ENCODE measurements at regions not wholly inside any gene's neighbourhood (a gene's known extent, or its start where the extent isn't known, plus 50 kb on each side); places are given as distances from the start of the nearest gene placed in this dataset.

GRCh38 chr3:177571271-177571943 is 374.1 kb upstream of the TBL1XR1 start:
- Histone ChIP-seq H4K20me1 (ENCODE audit: insufficient read depth, low read length) (no peaks in the 10 kb centered on the region), H3F3A (ENCODE audit: insufficient read depth, low read length) (peaks cover 9% of the 10 kb centered on the region; the same call in 1 of the 2 replicates), H2AFZ (ENCODE audit: low read length) (peak overlapping the region; percentile 26), H3K27ac (ENCODE audit: low read length) (peak overlapping the region; percentile 13; the same call in 1 of the 2 replicates), H3K27me3 (replicated peaks; ENCODE audit: insufficient read depth, low read length) (no peaks in the 10 kb centered on the region), H3K36me3 (replicated peaks; ENCODE audit: insufficient read depth, low read length) (no peaks in the 10 kb centered on the region), H3K4me1 (ENCODE audit: low read length) (peaks cover 27% of the 10 kb centered on the region), H3K79me2 (ENCODE audit: low read length) (no peaks in the 10 kb centered on the region), H3K9me2 (replicated peaks; ENCODE audit: insufficient read depth, low read length) (no peaks in the 10 kb centered on the region), H3K4me3 (ENCODE audit: low read length) (no peak overlapping the region), H3K9ac (ENCODE audit: low read length) (no peak overlapping the region), H3K9me3 (replicated peaks; ENCODE audit: insufficient read depth, low read length) (no peaks in the 10 kb centered on the region), H3K4me2 (ENCODE audit: low read depth, low read length) (peak overlapping the region; percentile 52)
- DNase-seq = no peak
- TF ChIP-seq EZH2 (optimal IDR thresholded peaks at IDR 0.05; ENCODE audit: low read depth, low read length) = no peak
- TF ChIP-seq, protein P1, sequence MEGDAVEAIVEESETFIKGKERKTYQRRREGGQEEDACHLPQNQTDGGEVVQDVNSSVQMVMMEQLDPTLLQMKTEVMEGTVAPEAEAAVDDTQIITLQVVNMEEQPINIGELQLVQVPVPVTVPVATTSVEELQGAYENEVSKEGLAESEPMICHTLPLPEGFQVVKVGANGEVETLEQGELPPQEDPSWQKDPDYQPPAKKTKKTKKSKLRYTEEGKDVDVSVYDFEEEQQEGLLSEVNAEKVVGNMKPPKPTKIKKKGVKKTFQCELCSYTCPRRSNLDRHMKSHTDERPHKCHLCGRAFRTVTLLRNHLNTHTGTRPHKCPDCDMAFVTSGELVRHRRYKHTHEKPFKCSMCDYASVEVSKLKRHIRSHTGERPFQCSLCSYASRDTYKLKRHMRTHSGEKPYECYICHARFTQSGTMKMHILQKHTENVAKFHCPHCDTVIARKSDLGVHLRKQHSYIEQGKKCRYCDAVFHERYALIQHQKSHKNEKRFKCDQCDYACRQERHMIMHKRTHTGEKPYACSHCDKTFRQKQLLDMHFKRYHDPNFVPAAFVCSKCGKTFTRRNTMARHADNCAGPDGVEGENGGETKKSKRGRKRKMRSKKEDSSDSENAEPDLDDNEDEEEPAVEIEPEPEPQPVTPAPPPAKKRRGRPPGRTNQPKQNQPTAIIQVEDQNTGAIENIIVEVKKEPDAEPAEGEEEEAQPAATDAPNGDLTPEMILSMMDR (IDR thresholded peaks at IDR 0.05; ENCODE audit: low read length) = no peak

- Histone ChIP-seq H3K27ac (ENCODE audit: low read length) (no peak overlapping the region), H3K27me3 (replicated peaks; ENCODE audit: insufficient read depth, low read length) (no peaks in the 10 kb centered on the region), H3K9ac (ENCODE audit: low read length) (no peak overlapping the region), H3K4me3 (ENCODE audit: low read length) (no peak overlapping the region), H3K9me2 (replicated peaks; ENCODE audit: insufficient read depth, low read length) (no peaks in the 10 kb centered on the region), H3F3A (ENCODE audit: insufficient read depth, low read length) (peaks cover 9% of the 10 kb centered on the region; the same call in 1 of the 2 replicates), H3K79me2 (ENCODE audit: low read length) (no peaks in the 10 kb centered on the region), H3K9me3 (replicated peaks; ENCODE audit: insufficient read depth, low read length) (no peaks in the 10 kb centered on the region), H4K20me1 (ENCODE audit: insufficient read depth, low read length) (no peaks in the 10 kb centered on the region), H3K4me2 (ENCODE audit: low read depth, low read length) (no peak overlapping the region), H2AFZ (ENCODE audit: low read length) (no peak overlapping the region), H3K4me1 (ENCODE audit: low read length) (peaks cover 27% of the 10 kb centered on the region), H3K36me3 (replicated peaks; ENCODE audit: insufficient read depth, low read length) (no peaks in the 10 kb centered on the region)
- TF ChIP-seq, protein P1 (IDR thresholded peaks at IDR 0.05; ENCODE audit: low read length) = no peak
- no peak for TF ChIP-seq EZH2 (optimal IDR thresholded peaks at IDR 0.05; ENCODE audit: low read depth, low read length)
- TF ChIP-seq EZH2phosphoT487 (IDR thresholded peaks at IDR 0.05; ENCODE audit: low read length) = no peak
- no peak for DNase-seq
Observed at GRCh38 chr3:177571944-177572315, 374.6 kb upstream of the TBL1XR1 start.

DNA sequence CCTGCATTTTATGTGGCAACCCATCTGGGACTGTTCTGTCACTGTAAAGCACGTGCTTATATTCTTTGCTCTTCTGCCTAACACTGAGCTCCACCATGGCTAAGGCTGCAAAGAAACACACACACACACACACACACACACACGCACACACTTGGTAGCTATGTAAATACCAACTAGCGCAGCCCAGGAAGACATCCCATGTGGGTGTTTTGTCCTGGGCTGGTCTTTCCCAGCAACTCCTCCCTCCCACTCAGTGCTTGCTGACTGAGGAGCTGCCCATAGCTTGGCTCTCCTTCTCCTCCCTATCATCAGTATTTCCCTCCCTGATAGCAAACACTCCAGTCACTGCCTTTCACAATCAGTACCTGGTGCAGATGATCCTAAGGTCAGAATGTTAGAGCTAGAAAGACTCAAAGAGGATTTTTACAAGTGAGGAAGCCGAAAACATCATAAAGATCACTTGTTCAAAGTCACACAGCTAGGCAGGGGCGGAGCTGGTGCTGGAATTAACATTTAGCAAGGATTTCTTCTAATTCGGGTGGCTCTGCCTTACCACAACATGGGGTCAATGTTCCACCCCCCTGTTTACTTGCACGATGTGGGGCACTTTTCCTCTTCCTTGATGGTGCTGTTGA is 377.1 kb upstream of the TBL1XR1 start:
- no peak overlapping the region for H3K27ac ChIP-seq (ENCODE audit: low read length)
- H3K27me3 ChIP-seq (replicated peaks; ENCODE audit: insufficient read depth, low read length) = no peaks in the 10 kb centered on the region
- H4K20me1 ChIP-seq (ENCODE audit: insufficient read depth, low read length) = no peaks in the 10 kb centered on the region
- H2AFZ ChIP-seq (ENCODE audit: low read length) = no peak overlapping the region
- H3F3A ChIP-seq (ENCODE audit: insufficient read depth, low read length) = peaks cover 9% of the 10 kb centered on the region; the same call in 1 of the 2 replicates
- H3K4me3 ChIP-seq (ENCODE audit: low read length) = no peak overlapping the region
- TF ChIP-seq EZH2 (optimal IDR thresholded peaks at IDR 0.05; ENCODE audit: low read depth, low read length) = no peak
- TF ChIP-seq EZH2phosphoT487 (IDR thresholded peaks at IDR 0.05; ENCODE audit: low read length) = no peak
- TF ChIP-seq, protein P1 (IDR thresholded peaks at IDR 0.05; ENCODE audit: low read length) = no peak
- H3K4me2 ChIP-seq (ENCODE audit: low read depth, low read length) = no peak overlapping the region
- no peaks in the 10 kb centered on the region for H3K36me3 ChIP-seq (replicated peaks; ENCODE audit: insufficient read depth, low read length)
- no peak overlapping the region for H3K9ac ChIP-seq (ENCODE audit: low read length)
- no peaks in the 10 kb centered on the region for H3K9me2 ChIP-seq (replicated peaks; ENCODE audit: insufficient read depth, low read length)
- H3K4me1 ChIP-seq (ENCODE audit: low read length) = peaks cover 27% of the 10 kb centered on the region
- no peaks in the 10 kb centered on the region for H3K9me3 ChIP-seq (replicated peaks; ENCODE audit: insufficient read depth, low read length)
- DNase-seq = no peak
- no peaks in the 10 kb centered on the region for H3K79me2 ChIP-seq (ENCODE audit: low read length)

Measured in MM.1S (cell line).